Panc1 (cell line): ENCODE measurements at regions not wholly inside any gene's neighbourhood (a gene's known extent, or its start where the extent isn't known, plus 50 kb on each side); places are given as distances from the start of the nearest gene placed in this dataset.

Experiments
- ATAC-seq: fragments of 200-7000 bp; cut with Tn5 transposase; 2 replicates; pipeline ENCODE4 v1.9.1; 2020; ENCODE audit warnings: mild to moderate bottlenecking, moderate library complexity
- BruUV-seq: library from RNA; stranded (reverse); fragments of 400-500 nt; replicated peaks from 2 replicates; lab custom pipeline; 2021; lab: Mats Ljungman, UMichigan
- CTCF ChIA-PET: fragments of 300-600 bp; sonication (Branson Sonifier 250); formaldehyde crosslinking; loops from one replicate; lab custom pipeline; 2022; ENCODE audit warnings: antibody characterized with exemption; lab: Charles Lee
- POLR2A ChIA-PET: fragments of 300-600 bp; sonication (Branson Sonifier 250); formaldehyde crosslinking; loops from one replicate; lab custom pipeline; 2022; ENCODE audit warnings: antibody characterized with exemption; lab: Charles Lee
- DNase-seq: peaks from one replicate; pipeline ENCODE4 v3.0.0-alpha.2; 2010; ENCODE audit warnings: low read depth, low spot score
- H3K27ac ChIP-seq: 2 replicates; pipeline ENCODE4 v1.5.1; 2011; ENCODE audit warnings: mild to moderate bottlenecking, low read length, inconsistent platforms
- H3K27me3 ChIP-seq: fragments of 200-500 bp; sonication (Bioruptor generic); 2 replicates; pipeline ENCODE4 v1.6.0; 2014; ENCODE audit warnings: low read length, inconsistent platforms; ENCODE audit not compliant: control insufficient read depth, insufficient read depth
- H3K36me3 ChIP-seq: fragments of 200-500 bp; sonication (Bioruptor generic); 2 replicates; pipeline ENCODE4 v1.5.1; 2014; ENCODE audit warnings: inconsistent platforms, mild to moderate bottlenecking, low read length, moderate library complexity; ENCODE audit not compliant: control insufficient read depth, insufficient read depth
- H3K4me1 ChIP-seq: 2 replicates; pipeline ENCODE4 v1.5.1; 2011; ENCODE audit warnings: inconsistent platforms, mild to moderate bottlenecking, low read length, moderate library complexity; ENCODE audit not compliant: control insufficient read depth, insufficient read depth
- H3K4me3 ChIP-seq, 2 experiments: 2 replicates each; pipeline ENCODE4 v1.5.1; 2011 to 2012; ENCODE audit warnings: low read depth in 2 of 2, low read length in 2 of 2, mild to moderate bottlenecking in 2 of 2, inconsistent platforms in 1 of 2, moderate library complexity in 1 of 2
- H3K9me3 ChIP-seq: fragments of 200-500 bp; sonication (Bioruptor generic); 2 replicates; pipeline ENCODE4 v1.5.1; 2014; ENCODE audit warnings: low read depth, mild to moderate bottlenecking, inconsistent platforms, low read length, moderate library complexity; ENCODE audit not compliant: control insufficient read depth, insufficient read depth
- POLR2AphosphoS5 ChIP-seq: IDR thresholded peaks from 2 replicates; pipeline ENCODE4 v1.6.1; 2012; ENCODE audit warnings: mild to moderate bottlenecking, low read depth, low read length, moderate library complexity
- REST ChIP-seq, 2 experiments: IDR thresholded peaks; 2 replicates each; pipeline ENCODE4 v1.6.1; 2011 to 2012; ENCODE audit warnings: low read depth in 2 of 2, control low read depth in 1 of 2, low read length in 1 of 2, mild to moderate bottlenecking in 1 of 2, moderate library complexity in 1 of 2; ENCODE audit not compliant: insufficient read depth in 1 of 2
- SIN3A ChIP-seq: IDR thresholded peaks from 2 replicates; pipeline ENCODE4 v1.6.1; 2012; ENCODE audit warnings: low read depth, mild to moderate bottlenecking, low read length, moderate library complexity, borderline replicate concordance; ENCODE audit not compliant: insufficient read depth
- TCF7L2 ChIP-seq: IDR thresholded peaks from 2 replicates; pipeline ENCODE4 v1.6.1; 2011; ENCODE audit warnings: mild to moderate bottlenecking, low read depth, low read length, inconsistent platforms
- in situ Hi-C: cut with HindIII; loops from 2 replicates; pipeline ENCODE4 v1.10.0; 2016; ENCODE audit warnings: low sequenced_read_pairs, low pct_unique_long_range_greater_than_20kb
- intact Hi-C: fragments of 100-400 bp; cut with micrococcal nuclease; formaldehyde crosslinking; loops from one replicate; pipeline ENCODE4 v1.10.0; 2022; ENCODE audit not compliant: unreplicated experiment
- TF ChIP-seq, protein P1 (sequence below): fragments of 450-650 bp; IDR thresholded peaks from 2 replicates; pipeline ENCODE4 v1.5.1; 2017; ENCODE audit warnings: mild to moderate bottlenecking

GRCh38 chr12:105667973-105668743 is 337.7 kb downstream of the C12orf75 start:
- Histone ChIP-seq H3K27ac (no peak overlapping the region), H3K27me3 (no peaks in the 10 kb centered on the region), H3K36me3 (no peaks in the 10 kb centered on the region), H3K4me1 (no peaks in the 10 kb centered on the region), H3K9me3 (no peaks in the 10 kb centered on the region), H3K4me3 (no peak overlapping the region)
- ChIA-PET CTCF (no interaction called here), POLR2A (no interaction called here)
- BruUV-seq = no TSS peak
- intact Hi-C loops = no loop called here
- no peak for DNase-seq
- in situ Hi-C loops = no loop called here
- TF ChIP-seq TCF7L2 = no peak
- TF ChIP-seq REST (IDR thresholded peaks at IDR 0.05; ENCODE audit: insufficient read depth in 1 of 2, low read depth in 2 of 2, low read length in 1 of 2) = no peak
- TF ChIP-seq SIN3A = no peak
- no peak for TF ChIP-seq POLR2AphosphoS5
- TF ChIP-seq, protein P1, sequence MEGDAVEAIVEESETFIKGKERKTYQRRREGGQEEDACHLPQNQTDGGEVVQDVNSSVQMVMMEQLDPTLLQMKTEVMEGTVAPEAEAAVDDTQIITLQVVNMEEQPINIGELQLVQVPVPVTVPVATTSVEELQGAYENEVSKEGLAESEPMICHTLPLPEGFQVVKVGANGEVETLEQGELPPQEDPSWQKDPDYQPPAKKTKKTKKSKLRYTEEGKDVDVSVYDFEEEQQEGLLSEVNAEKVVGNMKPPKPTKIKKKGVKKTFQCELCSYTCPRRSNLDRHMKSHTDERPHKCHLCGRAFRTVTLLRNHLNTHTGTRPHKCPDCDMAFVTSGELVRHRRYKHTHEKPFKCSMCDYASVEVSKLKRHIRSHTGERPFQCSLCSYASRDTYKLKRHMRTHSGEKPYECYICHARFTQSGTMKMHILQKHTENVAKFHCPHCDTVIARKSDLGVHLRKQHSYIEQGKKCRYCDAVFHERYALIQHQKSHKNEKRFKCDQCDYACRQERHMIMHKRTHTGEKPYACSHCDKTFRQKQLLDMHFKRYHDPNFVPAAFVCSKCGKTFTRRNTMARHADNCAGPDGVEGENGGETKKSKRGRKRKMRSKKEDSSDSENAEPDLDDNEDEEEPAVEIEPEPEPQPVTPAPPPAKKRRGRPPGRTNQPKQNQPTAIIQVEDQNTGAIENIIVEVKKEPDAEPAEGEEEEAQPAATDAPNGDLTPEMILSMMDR = no peak
- ATAC-seq = no peak

- no peak for TF ChIP-seq SIN3A
- TF ChIP-seq POLR2AphosphoS5 = no peak
- no peak for TF ChIP-seq REST (IDR thresholded peaks at IDR 0.05; ENCODE audit: insufficient read depth in 1 of 2, low read depth in 2 of 2, low read length in 1 of 2)
- TF ChIP-seq TCF7L2 = no peak
- ChIA-PET POLR2A (no interaction called here), CTCF (no interaction called here)
- no peak overlapping the region for H3K27ac ChIP-seq
- no peaks in the 10 kb centered on the region for H3K36me3 ChIP-seq
- no TSS peak for BruUV-seq
- H3K4me1 ChIP-seq = no peaks in the 10 kb centered on the region
- DNase-seq (no peak), ATAC-seq (no peak)
- intact Hi-C loops (no loop called here), in situ Hi-C loops (no loop called here)
- H3K4me3 ChIP-seq = no peak overlapping the region
- no peaks in the 10 kb centered on the region for H3K27me3 ChIP-seq
- no peaks in the 10 kb centered on the region for H3K9me3 ChIP-seq
Observed at GRCh38 chr12:105670672-105671071, 340.2 kb downstream of the C12orf75 start.
